Esophagus squamous epithelium (tissue), 5 donors: ENCODE measurements at regions not wholly inside any gene's neighbourhood (a gene's known extent, or its start where the extent isn't known, plus 50 kb on each side); places are given as distances from the start of the nearest gene placed in this dataset.

ENCODE experiments used
- DNase-seq: peaks from one replicate; lab custom pipeline; 2025; lab: John Stamatoyannopoulos, UW
- H3K27ac ChIP-seq, 4 donors: fragments of 200-600 bp; sonication (generic); one replicate each; pipeline ENCODE4 v1.5.1; 2016 to 2019; ENCODE audit warnings: mild to moderate bottlenecking in 1 of 4
- H3K27me3 ChIP-seq, 4 donors: fragments of 200-600 bp; sonication (generic); 1 replicate in 3 of 4; 2 replicates in 1 of 4; pipeline versions ENCODE4 v1.5.1 to v1.6.0; 2017 to 2021; ENCODE audit warnings: antibody characterized with exemption in 1 of 4
- H3K36me3 ChIP-seq, 3 donors: fragments of 200-600 bp; sonication (generic); one replicate each; pipeline ENCODE4 v1.5.1; 2016 to 2019
- H3K4me1 ChIP-seq, 3 donors: fragments of 200-600 bp; sonication (generic); one replicate each; pipeline ENCODE4 v1.5.1; 2017 to 2019
- H3K4me3 ChIP-seq, 4 donors: fragments of 200-600 bp; sonication (generic); 1 replicate in 3 of 4; 2 replicates in 1 of 4; pipeline ENCODE4 v1.5.1; 2016 to 2019; ENCODE audit warnings: mild to moderate bottlenecking in 2 of 4, moderate library complexity in 1 of 4
- H3K9me3 ChIP-seq, 3 donors: fragments of 200-600 bp; sonication (generic); one replicate each; pipeline ENCODE4 v1.5.1; 2016 to 2019
- CTCF ChIP-seq, 6 experiments: fragments of 450-650 bp in 4 of 6; fragments of 200-600 bp in 2 of 6; sonication (generic) in 2 of 6; IDR thresholded peaks; one replicate each; pipeline ENCODE4 v1.5.1; 2016 to 2019; ENCODE audit warnings: antibody characterized with exemption in 6 of 6, mild to moderate bottlenecking in 4 of 6, moderate library complexity in 4 of 6
- POLR2A ChIP-seq, 4 donors: fragments of 450-650 bp; IDR thresholded peaks; one replicate each; pipeline ENCODE4 v1.6.1; 2017; ENCODE audit warnings: antibody characterized with exemption in 4 of 4, mild to moderate bottlenecking in 4 of 4, moderate library complexity in 3 of 4
- WGBS, 2 donors: methylation state at CpG; one replicate each; pipeline ENCODE4 v1.1.5; 2018; 5-methylcytosine and 5-hydroxymethylcytosine counted together
- intact Hi-C: fragments of 100-400 bp; cut with DNase I; formaldehyde crosslinking; loops from one replicate; pipeline ENCODE4 v1.15.0; 2022
- donor health status: DM: yes; HTN: yes; CAD: no.

- intact Hi-C loops = no loop called here
- H3K4me1 ChIP-seq = no peaks in the 10 kb centered on the region
- no peaks in the 10 kb centered on the region for H3K9me3 ChIP-seq
- WGBS, 2 donors = 73 to 81% methylated on average over 1 of the region's 1 CpG
- DNase-seq = no peak
- H3K36me3 ChIP-seq = no peaks in the 10 kb centered on the region
- TF ChIP-seq CTCF (IDR thresholded peaks at IDR 0.05) (no peak), POLR2A (IDR thresholded peaks at IDR 0.05) (no peak)
- H3K27me3 ChIP-seq = no peaks in the 10 kb centered on the region
- H3K4me3 ChIP-seq = no peak overlapping the region
- no peak overlapping the region for H3K27ac ChIP-seq
These were observed 104.3 kb upstream of the MEIS2 start for GRCh38 chr15:37204692-37205091.

GRCh38 chr15:37206690-37207089 lies 106.3 kb upstream of the MEIS2 start:
- DNase-seq = no peak
- TF ChIP-seq CTCF (IDR thresholded peaks at IDR 0.05) (no peak), POLR2A (IDR thresholded peaks at IDR 0.05) (no peak)
- no peaks in the 10 kb centered on the region for H3K4me1 ChIP-seq
- no peaks in the 10 kb centered on the region for H3K27me3 ChIP-seq
- intact Hi-C loops = no loop called here
- no peaks in the 10 kb centered on the region for H3K36me3 ChIP-seq
- H3K4me3 ChIP-seq = no peak overlapping the region
- 77 to 87% methylated on average over 2 of the region's 2 CpGs for WGBS, 2 donors
- H3K27ac ChIP-seq = no peak overlapping the region
- H3K9me3 ChIP-seq = no peaks in the 10 kb centered on the region

GRCh38 chr15:37208146-37209040 lies 108.0 kb upstream of the MEIS2 start:
- Histone ChIP-seq H3K27ac (no peak overlapping the region), H3K27me3 (no peaks in the 10 kb centered on the region), H3K4me1 (no peaks in the 10 kb centered on the region), H3K36me3 (no peaks in the 10 kb centered on the region), H3K9me3 (no peaks in the 10 kb centered on the region), H3K4me3 (no peak overlapping the region)
- no peak for DNase-seq
- WGBS, 2 donors = 63 to 69% methylated on average over 3 of the region's 3 CpGs
- TF ChIP-seq POLR2A (IDR thresholded peaks at IDR 0.05) (no peak), CTCF (IDR thresholded peaks at IDR 0.05) (no peak)
- intact Hi-C loops = no loop called here

- Histone ChIP-seq H3K27ac (no peak overlapping the region), H3K27me3 (no peaks in the 10 kb centered on the region), H3K4me3 (no peak overlapping the region), H3K36me3 (no peaks in the 10 kb centered on the region), H3K4me1 (no peaks in the 10 kb centered on the region), H3K9me3 (no peaks in the 10 kb centered on the region)
- intact Hi-C loops = no loop called here
- TF ChIP-seq POLR2A (IDR thresholded peaks at IDR 0.05) (no peak), CTCF (IDR thresholded peaks at IDR 0.05) (no peak)
- 85 to 100% methylated on average over 1 of the region's 1 CpG for WGBS, 2 donors
- DNase-seq = no peak
These were observed 108.7 kb upstream of the MEIS2 start for GRCh38 chr15:37209041-37209363.

GRCh38 chr15:37217567-37217966 lies 117.2 kb upstream of the MEIS2 start:
- Histone ChIP-seq H3K36me3 (no peaks in the 10 kb centered on the region), H3K27ac (no peak overlapping the region), H3K9me3 (no peaks in the 10 kb centered on the region), H3K27me3 (no peaks in the 10 kb centered on the region), H3K4me3 (no peak overlapping the region), H3K4me1 (no peaks in the 10 kb centered on the region)
- 79 to 100% methylated on average over 1 of the region's 1 CpG for WGBS, 2 donors
- no peak for DNase-seq
- TF ChIP-seq POLR2A (IDR thresholded peaks at IDR 0.05) = no peak
- intact Hi-C loops = no loop called here
